Adipocyte (in vitro differentiated cells): ENCODE measurements at regions not wholly inside any gene's neighbourhood (a gene's known extent, or its start where the extent isn't known, plus 50 kb on each side); places are given as distances from the start of the nearest gene placed in this dataset.
A peak's percentile ranks its signal among the peaks of the same experiment; 100 is the strongest.
"Not testable (repeated sequence)": the region's sequence is repeated elsewhere in the genome, so short reads cannot be mapped to it uniquely, and the experiment has no call there.

ENCODE experiments used
- DNase-seq: peaks from one replicate; pipeline ENCODE4 v3.0.0-alpha.2; 2015; ENCODE audit warnings: low read depth
- H3K27me3 ChIP-seq: replicated peaks from 2 replicates; pipeline ENCODE4 v1.7.0; 2013; ENCODE audit warnings: mild to moderate bottlenecking, low read length, moderate library complexity; ENCODE audit not compliant: control insufficient read depth, insufficient read depth
- H3K36me3 ChIP-seq: 2 replicates; pipeline ENCODE4 v1.7.0; 2013; ENCODE audit warnings: low read length, mild to moderate bottlenecking, moderate library complexity; ENCODE audit not compliant: control insufficient read depth, insufficient read depth, severe bottlenecking
- H3K4me1 ChIP-seq: 2 replicates; pipeline ENCODE4 v1.7.0; 2013; ENCODE audit warnings: mild to moderate bottlenecking, low read length, moderate library complexity; ENCODE audit not compliant: control insufficient read depth, insufficient read depth
- H3K4me3 ChIP-seq: 2 replicates; pipeline ENCODE4 v1.7.0; 2013; ENCODE audit warnings: mild to moderate bottlenecking, low read length, moderate library complexity
- H3K9ac ChIP-seq: 2 replicates; pipeline ENCODE4 v1.7.0; 2013; ENCODE audit warnings: mild to moderate bottlenecking, low read length, moderate library complexity
- H3K9me3 ChIP-seq: 2 replicates; pipeline ENCODE4 v1.7.0; 2013; ENCODE audit warnings: mild to moderate bottlenecking, low read length, moderate library complexity; ENCODE audit not compliant: control insufficient read depth

GRCh38 chr6:5896476-5897200, 110.1 kb downstream of the NRN1 start:
- Histone ChIP-seq H3K4me3 (no peak overlapping the region), H3K4me1 (no peaks in the 10 kb centered on the region), H3K9ac (no peak overlapping the region), H3K36me3 (no peaks in the 10 kb centered on the region), H3K9me3 (no peaks in the 10 kb centered on the region), H3K27me3 (peaks cover 16% of the 10 kb centered on the region)
- DNase-seq: no peak

GRCh38 chr6:5894357-5894756, 112.4 kb downstream of the NRN1 start:
- H3K9me3 ChIP-seq: no peaks in the 10 kb centered on the region
- H3K4me1 ChIP-seq: no peaks in the 10 kb centered on the region
- no peaks in the 10 kb centered on the region for H3K36me3 ChIP-seq
- H3K4me3 ChIP-seq: no peak overlapping the region
- peaks cover 16% of the 10 kb centered on the region for H3K27me3 ChIP-seq
- DNase-seq: no peak
- no peak overlapping the region for H3K9ac ChIP-seq

- no peak for DNase-seq
- Histone ChIP-seq H3K27me3 (peaks cover 16% of the 10 kb centered on the region), H3K9ac (no peak overlapping the region), H3K9me3 (no peaks in the 10 kb centered on the region), H3K4me3 (no peak overlapping the region), H3K36me3 (no peaks in the 10 kb centered on the region), H3K4me1 (no peaks in the 10 kb centered on the region)
These were observed 113.4 kb downstream of the NRN1 start for GRCh38 chr6:5893295-5893694.

GRCh38 chr6:5892669-5893068, 114.1 kb downstream of the NRN1 start:
- no peak overlapping the region for H3K9ac ChIP-seq
- H3K27me3 ChIP-seq: peaks cover 16% of the 10 kb centered on the region
- H3K36me3 ChIP-seq: no peaks in the 10 kb centered on the region
- DNase-seq: no peak
- H3K9me3 ChIP-seq: no peaks in the 10 kb centered on the region
- H3K4me1 ChIP-seq: no peaks in the 10 kb centered on the region
- no peak overlapping the region for H3K4me3 ChIP-seq

- Histone ChIP-seq H3K4me1 (no peaks in the 10 kb centered on the region), H3K27me3 (no peaks in the 10 kb centered on the region), H3K9me3 (peaks cover 8% of the 10 kb centered on the region), H3K4me3 (no peak overlapping the region), H3K36me3 (no peaks in the 10 kb centered on the region), H3K9ac (no peak overlapping the region)
- DNase-seq: no peak
These were observed 127.9 kb downstream of the NRN1 start for GRCh38 chr6:5878792-5879191.

- no peaks in the 10 kb centered on the region for H3K27me3 ChIP-seq
- H3K9me3 ChIP-seq: peaks cover 16% of the 10 kb centered on the region
- H3K4me1 ChIP-seq: no peaks in the 10 kb centered on the region
- H3K36me3 ChIP-seq: no peaks in the 10 kb centered on the region
- H3K4me3 ChIP-seq: no peak overlapping the region
- H3K9ac ChIP-seq: no peak overlapping the region
- DNase-seq: no peak
These were observed 130.6 kb downstream of the NRN1 start for GRCh38 chr6:5876076-5876475.

GRCh38 chr6:5873976-5874375, 132.7 kb downstream of the NRN1 start:
- not testable (repeated sequence) for H3K4me3 ChIP-seq, H3K27me3 ChIP-seq, H3K9ac ChIP-seq, H3K36me3 ChIP-seq, DNase-seq, H3K4me1 ChIP-seq
- H3K9me3 ChIP-seq: peaks cover 30% of the 10 kb centered on the region

GRCh38 chr6:5871296-5871695, 135.4 kb downstream of the NRN1 start:
- DNase-seq: no peak
- Histone ChIP-seq H3K4me3 (no peak overlapping the region), H3K36me3 (no peaks in the 10 kb centered on the region), H3K4me1 (peaks cover 6% of the 10 kb centered on the region), H3K9ac (no peak overlapping the region), H3K9me3 (peaks cover 30% of the 10 kb centered on the region), H3K27me3 (no peaks in the 10 kb centered on the region)

- H3K4me3 ChIP-seq: no peak overlapping the region
- H3K4me1 ChIP-seq: peaks cover 8% of the 10 kb centered on the region
- H3K9me3 ChIP-seq: peaks cover 30% of the 10 kb centered on the region
- H3K36me3 ChIP-seq: no peaks in the 10 kb centered on the region
- no peak for DNase-seq
- H3K9ac ChIP-seq: no peak overlapping the region
- H3K27me3 ChIP-seq: no peaks in the 10 kb centered on the region
These were observed 137.0 kb downstream of the NRN1 start for GRCh38 chr6:5869676-5870075.

GRCh38 chr6:5869261-5869660, 137.5 kb downstream of the NRN1 start:
- peaks cover 30% of the 10 kb centered on the region for H3K9me3 ChIP-seq
- no peak overlapping the region for H3K9ac ChIP-seq
- no peaks in the 10 kb centered on the region for H3K27me3 ChIP-seq
- H3K4me1 ChIP-seq: peaks cover 8% of the 10 kb centered on the region
- DNase-seq: no peak
- H3K36me3 ChIP-seq: no peaks in the 10 kb centered on the region
- H3K4me3 ChIP-seq: no peak overlapping the region

GRCh38 chr6:5866547-5867051, 140.1 kb downstream of the NRN1 start:
- Histone ChIP-seq H3K36me3 (no peaks in the 10 kb centered on the region), H3K9ac (peak overlapping the region; percentile 36), H3K27me3 (peaks cover 12% of the 10 kb centered on the region), H3K4me3 (peak overlapping the region; percentile 71), H3K9me3 (peaks cover 20% of the 10 kb centered on the region), H3K4me1 (peaks cover 8% of the 10 kb centered on the region)
- DNase-seq: peak; percentile 40
